ENCODE measurements at regions not wholly inside any gene's neighbourhood (a gene's known extent, or its start where the extent isn't known, plus 50 kb on each side); places are given as distances from the start of the nearest gene placed in this dataset.

DNA sequence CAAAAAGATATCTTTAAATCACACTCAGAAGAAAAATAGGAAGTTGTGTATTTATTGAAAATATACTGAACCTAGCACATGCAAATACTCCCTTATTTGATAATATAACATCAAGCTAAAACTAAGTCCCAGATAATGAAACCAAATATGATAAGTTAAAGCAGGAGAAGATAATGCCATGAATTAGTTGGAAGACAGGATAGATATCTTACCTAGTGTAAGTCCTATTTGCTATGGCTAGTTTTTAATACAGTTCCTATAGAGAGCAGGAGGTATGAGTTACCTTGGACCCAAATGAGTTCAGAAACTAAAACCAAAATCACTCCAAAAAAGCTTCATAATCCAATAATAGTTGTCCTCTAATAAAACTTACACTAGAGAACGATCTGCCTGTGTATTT lies 1407.1 kb upstream of the MIR17HG start:
- ATAC-seq (no peak), DNase-seq (ENCODE audit: low read depth, low spot score) (no peak)
- no peak overlapping the region for H2AFZ ChIP-seq (ENCODE audit: low read depth, low read length, poor library complexity, severe bottlenecking)
- intact Hi-C loops (cut with micrococcal nuclease): loop anchor here (10.0 kb wide), 1 partner anchor 924 kb away; no protein-coding TSS in a partner anchor
- ChIA-PET POLR2A (no interaction called here), CTCF (no interaction called here), RAD21 (ENCODE audit: low non-redundant PET in 1 of 2, low total read pairs in 2 of 2, uncharacterized antibody in 2 of 2, unreplicated experiment in 2 of 2) (no interaction called here)
- no peaks in the 10 kb centered on the region for H3K27me3 ChIP-seq (ENCODE audit: insufficient read depth, low read length)
- no peak overlapping the region for H3K4me2 ChIP-seq (ENCODE audit: low read length)
- H3K4me3 ChIP-seq (replicated peaks in 1 of 2; ENCODE audit: low read depth in 1 of 2, low read length in 2 of 2): no peak overlapping the region
- no peak for TF ChIP-seq POLR2A (IDR thresholded peaks at IDR 0.05; ENCODE audit: borderline replicate concordance, extremely low read depth, insufficient read depth, insufficient read length)
- TF ChIP-seq, protein P1, sequence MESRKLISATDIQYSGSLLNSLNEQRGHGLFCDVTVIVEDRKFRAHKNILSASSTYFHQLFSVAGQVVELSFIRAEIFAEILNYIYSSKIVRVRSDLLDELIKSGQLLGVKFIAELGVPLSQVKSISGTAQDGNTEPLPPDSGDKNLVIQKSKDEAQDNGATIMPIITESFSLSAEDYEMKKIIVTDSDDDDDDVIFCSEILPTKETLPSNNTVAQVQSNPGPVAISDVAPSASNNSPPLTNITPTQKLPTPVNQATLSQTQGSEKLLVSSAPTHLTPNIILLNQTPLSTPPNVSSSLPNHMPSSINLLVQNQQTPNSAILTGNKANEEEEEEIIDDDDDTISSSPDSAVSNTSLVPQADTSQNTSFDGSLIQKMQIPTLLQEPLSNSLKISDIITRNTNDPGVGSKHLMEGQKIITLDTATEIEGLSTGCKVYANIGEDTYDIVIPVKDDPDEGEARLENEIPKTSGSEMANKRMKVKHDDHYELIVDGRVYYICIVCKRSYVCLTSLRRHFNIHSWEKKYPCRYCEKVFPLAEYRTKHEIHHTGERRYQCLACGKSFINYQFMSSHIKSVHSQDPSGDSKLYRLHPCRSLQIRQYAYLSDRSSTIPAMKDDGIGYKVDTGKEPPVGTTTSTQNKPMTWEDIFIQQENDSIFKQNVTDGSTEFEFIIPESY (IDR thresholded peaks at IDR 0.05; ENCODE audit: extremely low read depth, insufficient replicate concordance, low read length): no peak
- no peak for TF ChIP-seq CBX3 (IDR thresholded peaks at IDR 0.05; ENCODE audit: low read depth)
- no peak for TF ChIP-seq RAD21 (IDR thresholded peaks at IDR 0.05; ENCODE audit: low read depth)
- no peak for TF ChIP-seq JUND (IDR thresholded peaks at IDR 0.05)
- no peak for TF ChIP-seq EZH2phosphoT487 (IDR thresholded peaks at IDR 0.05; ENCODE audit: borderline replicate concordance)
- TF ChIP-seq CEBPB (IDR thresholded peaks at IDR 0.05; ENCODE audit: low read depth): no peak
- TF ChIP-seq FOSL1 (IDR thresholded peaks at IDR 0.05; ENCODE audit: low read depth): no peak
- no peak for TF ChIP-seq EGR1 (IDR thresholded peaks at IDR 0.05; ENCODE audit: low read depth)
- no peak for TF ChIP-seq ZNF274 (IDR thresholded peaks at IDR 0.05; ENCODE audit: low read depth, low read length)
- TF ChIP-seq ZFX (IDR thresholded peaks at IDR 0.05): no peak
- TF ChIP-seq, protein P2, sequence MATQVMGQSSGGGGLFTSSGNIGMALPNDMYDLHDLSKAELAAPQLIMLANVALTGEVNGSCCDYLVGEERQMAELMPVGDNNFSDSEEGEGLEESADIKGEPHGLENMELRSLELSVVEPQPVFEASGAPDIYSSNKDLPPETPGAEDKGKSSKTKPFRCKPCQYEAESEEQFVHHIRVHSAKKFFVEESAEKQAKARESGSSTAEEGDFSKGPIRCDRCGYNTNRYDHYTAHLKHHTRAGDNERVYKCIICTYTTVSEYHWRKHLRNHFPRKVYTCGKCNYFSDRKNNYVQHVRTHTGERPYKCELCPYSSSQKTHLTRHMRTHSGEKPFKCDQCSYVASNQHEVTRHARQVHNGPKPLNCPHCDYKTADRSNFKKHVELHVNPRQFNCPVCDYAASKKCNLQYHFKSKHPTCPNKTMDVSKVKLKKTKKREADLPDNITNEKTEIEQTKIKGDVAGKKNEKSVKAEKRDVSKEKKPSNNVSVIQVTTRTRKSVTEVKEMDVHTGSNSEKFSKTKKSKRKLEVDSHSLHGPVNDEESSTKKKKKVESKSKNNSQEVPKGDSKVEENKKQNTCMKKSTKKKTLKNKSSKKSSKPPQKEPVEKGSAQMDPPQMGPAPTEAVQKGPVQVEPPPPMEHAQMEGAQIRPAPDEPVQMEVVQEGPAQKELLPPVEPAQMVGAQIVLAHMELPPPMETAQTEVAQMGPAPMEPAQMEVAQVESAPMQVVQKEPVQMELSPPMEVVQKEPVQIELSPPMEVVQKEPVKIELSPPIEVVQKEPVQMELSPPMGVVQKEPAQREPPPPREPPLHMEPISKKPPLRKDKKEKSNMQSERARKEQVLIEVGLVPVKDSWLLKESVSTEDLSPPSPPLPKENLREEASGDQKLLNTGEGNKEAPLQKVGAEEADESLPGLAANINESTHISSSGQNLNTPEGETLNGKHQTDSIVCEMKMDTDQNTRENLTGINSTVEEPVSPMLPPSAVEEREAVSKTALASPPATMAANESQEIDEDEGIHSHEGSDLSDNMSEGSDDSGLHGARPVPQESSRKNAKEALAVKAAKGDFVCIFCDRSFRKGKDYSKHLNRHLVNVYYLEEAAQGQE (IDR thresholded peaks at IDR 0.05; ENCODE audit: low read depth): no peak
- no peak for TF ChIP-seq SP1 (IDR thresholded peaks at IDR 0.05; ENCODE audit: low read depth)
- no peak for TF ChIP-seq SRF (IDR thresholded peaks at IDR 0.05; ENCODE audit: low read depth)
- no peak for TF ChIP-seq EZH2 (IDR thresholded peaks at IDR 0.05)
- no peak for TF ChIP-seq ELF1 (IDR thresholded peaks at IDR 0.05; ENCODE audit: borderline replicate concordance, low read depth)
- BruUV-seq (replicated peaks): no TSS peak
- H3K9me3 ChIP-seq (ENCODE audit: control insufficient read depth in 1 of 2, insufficient read depth in 1 of 2, low read depth in 1 of 2, low read length in 2 of 2): peaks cover 0 to 5% of the 10 kb centered on the region in 2 experiments; a peak in 2 of 4 replicates
- H3K9me2 ChIP-seq (ENCODE audit: insufficient read depth): no peaks in the 10 kb centered on the region
- no peaks in the 10 kb centered on the region for H4K20me1 ChIP-seq (ENCODE audit: insufficient read depth)
- H3K9ac ChIP-seq (ENCODE audit: low read length): no peak overlapping the region
- H3K79me2 ChIP-seq (ENCODE audit: insufficient read depth, low read length): no peaks in the 10 kb centered on the region
- no peaks in the 10 kb centered on the region for H3K4me1 ChIP-seq (ENCODE audit: control insufficient read depth in 1 of 2, insufficient read depth in 2 of 2, low read length in 2 of 2)
- H3K27ac ChIP-seq (ENCODE audit: low read depth, low read length): no peak overlapping the region
- H3K36me3 ChIP-seq (ENCODE audit: control insufficient read depth in 1 of 2, insufficient read depth in 2 of 2, low read length in 2 of 2): no peaks in the 10 kb centered on the region

Measured in HCT116 (cell line).